Neuronal stem cell (in vitro differentiated cells): ENCODE measurements at regions not wholly inside any gene's neighbourhood (a gene's known extent, or its start where the extent isn't known, plus 50 kb on each side); places are given as distances from the start of the nearest gene placed in this dataset.

ENCODE experiments used
- DNase-seq: peaks from one replicate; pipeline ENCODE4 v3.0.0-alpha.2; 2013; ENCODE audit warnings: low spot score
- H2AFZ ChIP-seq: one replicate; pipeline ENCODE4 v1.6.1; 2013; ENCODE audit warnings: mild to moderate bottlenecking, low read length, inconsistent platforms
- H2AK5ac ChIP-seq: 2 replicates; pipeline ENCODE4 v1.6.1; 2013; ENCODE audit warnings: low read depth, mild to moderate bottlenecking, inconsistent platforms, low read length, moderate library complexity, mixed read lengths
- H2BK120ac ChIP-seq: 2 replicates; pipeline ENCODE4 v1.6.1; 2013; ENCODE audit warnings: low read depth, mild to moderate bottlenecking, inconsistent platforms, low read length, moderate library complexity, mixed read lengths
- H2BK12ac ChIP-seq: one replicate; pipeline ENCODE4 v1.6.1; 2013; ENCODE audit warnings: low read length, inconsistent platforms
- H2BK15ac ChIP-seq: 2 replicates; pipeline ENCODE4 v1.6.1; 2013; ENCODE audit warnings: mild to moderate bottlenecking, low read length, inconsistent platforms, mixed read lengths
- H2BK5ac ChIP-seq: one replicate; pipeline ENCODE4 v1.6.1; 2013; ENCODE audit warnings: inconsistent platforms, mild to moderate bottlenecking, low read length, moderate library complexity
- H3K14ac ChIP-seq: one replicate; pipeline ENCODE4 v1.6.1; 2013; ENCODE audit warnings: low read length, inconsistent platforms
- H3K18ac ChIP-seq: 2 replicates; pipeline ENCODE4 v1.6.1; 2013; ENCODE audit warnings: low read length, inconsistent platforms
- H3K23ac ChIP-seq: 2 replicates; pipeline ENCODE4 v1.6.1; 2013; ENCODE audit warnings: low read depth, mild to moderate bottlenecking, mixed read lengths, low read length, inconsistent platforms; ENCODE audit not compliant: poor library complexity
- H3K27ac ChIP-seq: replicated peaks from 3 replicates; pipeline ENCODE4 v1.5.1; 2013; ENCODE audit warnings: low read length, inconsistent platforms
- H3K27me3 ChIP-seq, 3 experiments: 2 replicates each; pipeline ENCODE4 v1.6.1; 2013; ENCODE audit warnings: low read length in 3 of 3, mild to moderate bottlenecking in 2 of 3, inconsistent platforms in 1 of 3, low read depth in 1 of 3, mixed read lengths in 1 of 3, moderate library complexity in 1 of 3; ENCODE audit not compliant: control insufficient read depth in 3 of 3, insufficient read depth in 3 of 3
- H3K36me3 ChIP-seq, 2 donors: replicated peaks in 1 of 2; 2 replicates each; pipeline ENCODE4 v1.6.1; 2013; ENCODE audit warnings: low read length in 2 of 2; ENCODE audit not compliant: control insufficient read depth in 2 of 2, insufficient read depth in 2 of 2
- H3K4ac ChIP-seq: 2 replicates; pipeline ENCODE4 v1.6.1; 2013; ENCODE audit warnings: inconsistent platforms, mild to moderate bottlenecking, low read length, moderate library complexity
- H3K4me1 ChIP-seq, 2 donors: 1 replicate in 1 of 2; 2 replicates in 1 of 2; pipeline ENCODE4 v1.6.1; 2013; ENCODE audit warnings: low read length in 2 of 2, low read depth in 1 of 2; ENCODE audit not compliant: control insufficient read depth in 2 of 2, insufficient read depth in 1 of 2
- H3K4me2 ChIP-seq: one replicate; pipeline ENCODE4 v1.6.1; 2013; ENCODE audit warnings: mild to moderate bottlenecking, low read length, inconsistent platforms; ENCODE audit not compliant: insufficient read depth, poor library complexity, severe bottlenecking
- H3K4me3 ChIP-seq, 2 donors: 2 replicates each; pipeline ENCODE4 v1.5.1; 2013; ENCODE audit warnings: low read length in 2 of 2, mild to moderate bottlenecking in 2 of 2, inconsistent platforms in 1 of 2, moderate library complexity in 1 of 2
- H3K79me1 ChIP-seq: one replicate; pipeline ENCODE4 v1.6.1; 2013; ENCODE audit warnings: low read depth, mild to moderate bottlenecking, inconsistent platforms, low read length, moderate library complexity
- H3K9ac ChIP-seq: one replicate; pipeline ENCODE4 v1.6.1; 2013; ENCODE audit warnings: mild to moderate bottlenecking, low read depth, low read length, inconsistent platforms; ENCODE audit not compliant: poor library complexity
- H3K9me3 ChIP-seq, 2 donors: replicated peaks in 1 of 2; 2 replicates each; pipeline versions ENCODE3 to v1.6.1; 2013; ENCODE audit warnings: low read length in 2 of 2, mild to moderate bottlenecking in 2 of 2, inconsistent platforms in 1 of 2, low read depth in 1 of 2, mixed read lengths in 1 of 2, moderate library complexity in 1 of 2; ENCODE audit not compliant: control insufficient read depth in 2 of 2, insufficient read depth in 1 of 2
- H4K8ac ChIP-seq: one replicate; pipeline ENCODE4 v1.6.1; 2013; ENCODE audit warnings: low read depth, mild to moderate bottlenecking, inconsistent platforms, low read length, moderate library complexity
- H4K91ac ChIP-seq: one replicate; pipeline ENCODE4 v1.6.1; 2013; ENCODE audit warnings: low read length, low read depth, mild to moderate bottlenecking, inconsistent platforms; ENCODE audit not compliant: poor library complexity
- WGBS, 2 donors: extraction: QIAGEN DNeasy Blood & Tissue Kit; methylation state at CpG; one replicate each; pipeline ENCODE4 v1.1.7; 2013; ENCODE audit warnings: missing lambda C conversion rate in 2 of 2, mixed read lengths in 1 of 2; ENCODE audit not compliant: insufficient read length in 2 of 2, insufficient replicate concordance in 1 of 2; ENCODE audit errors: extremely low coverage in 2 of 2; 5-methylcytosine and 5-hydroxymethylcytosine counted together

- no peak overlapping the region for H2BK15ac ChIP-seq
- no peak overlapping the region for H2BK12ac ChIP-seq
- no peak overlapping the region for H4K8ac ChIP-seq
- H3K4me1 ChIP-seq, result no peaks in the 10 kb centered on the region
- H3K4ac ChIP-seq, result no peak overlapping the region
- H3K79me1 ChIP-seq, result no peaks in the 10 kb centered on the region
- no peak overlapping the region for H3K18ac ChIP-seq
- H3K27ac ChIP-seq, result no peak overlapping the region
- no peaks in the 10 kb centered on the region for H3K36me3 ChIP-seq
- WGBS, 2 donors, result no CpG with 5 or more reads among the region's 3 CpGs
- no peaks in the 10 kb centered on the region for H3K9me3 ChIP-seq
- no peak overlapping the region for H3K4me3 ChIP-seq
- no peak overlapping the region for H2AFZ ChIP-seq
- no peak overlapping the region for H3K23ac ChIP-seq
- H3K9ac ChIP-seq, result no peak overlapping the region
- H3K27me3 ChIP-seq, result no peaks in the 10 kb centered on the region
- no peak overlapping the region for H3K4me2 ChIP-seq
- H3K14ac ChIP-seq, result no peak overlapping the region
- H4K91ac ChIP-seq, result no peak overlapping the region
- H2BK120ac ChIP-seq, result no peak overlapping the region
- no peak for DNase-seq
- H2AK5ac ChIP-seq, result no peak overlapping the region
- H2BK5ac ChIP-seq, result no peak overlapping the region
These were observed 687.2 kb upstream of the KLHL1 start for GRCh38 chr13:70795484-70795883.

- Histone ChIP-seq H3K23ac (no peak overlapping the region), H2AFZ (no peak overlapping the region), H3K27me3 (no peaks in the 10 kb centered on the region), H4K91ac (no peak overlapping the region), H3K27ac (no peak overlapping the region), H3K79me1 (no peaks in the 10 kb centered on the region), H2BK5ac (no peak overlapping the region), H2BK15ac (no peak overlapping the region), H3K9ac (no peak overlapping the region), H4K8ac (no peak overlapping the region), H3K4me3 (no peak overlapping the region), H3K18ac (no peak overlapping the region), H2BK12ac (no peak overlapping the region), H2BK120ac (no peak overlapping the region), H3K9me3 (no peaks in the 10 kb centered on the region), H3K4ac (no peak overlapping the region), H3K4me1 (no peaks in the 10 kb centered on the region), H3K4me2 (no peak overlapping the region), H3K36me3 (no peaks in the 10 kb centered on the region), H2AK5ac (no peak overlapping the region), H3K14ac (no peak overlapping the region)
- WGBS, 2 donors, result no CpG with 5 or more reads among the region's 2 CpGs
- no peak for DNase-seq
These were observed 683.9 kb upstream of the KLHL1 start for GRCh38 chr13:70792121-70792520.

- Histone ChIP-seq H3K4me1 (no peaks in the 10 kb centered on the region), H2BK12ac (no peak overlapping the region), H3K9me3 (no peaks in the 10 kb centered on the region), H3K18ac (no peak overlapping the region), H3K36me3 (no peaks in the 10 kb centered on the region), H4K8ac (no peak overlapping the region), H3K4me3 (no peak overlapping the region), H2AFZ (no peak overlapping the region), H3K27me3 (no peaks in the 10 kb centered on the region), H3K9ac (no peak overlapping the region), H2BK15ac (no peak overlapping the region), H4K91ac (no peak overlapping the region), H3K4me2 (no peak overlapping the region), H3K79me1 (no peaks in the 10 kb centered on the region), H3K27ac (no peak overlapping the region), H2AK5ac (no peak overlapping the region), H2BK120ac (no peak overlapping the region), H3K23ac (no peak overlapping the region), H3K14ac (no peak overlapping the region), H2BK5ac (no peak overlapping the region), H3K4ac (no peak overlapping the region)
- DNase-seq, result no peak
These were observed 681.5 kb upstream of the KLHL1 start for GRCh38 chr13:70789751-70790150.

- Histone ChIP-seq H3K4me1 (no peaks in the 10 kb centered on the region), H3K23ac (no peak overlapping the region), H3K4ac (no peak overlapping the region), H3K4me3 (no peak overlapping the region), H2AK5ac (no peak overlapping the region), H3K9ac (no peak overlapping the region), H3K14ac (no peak overlapping the region), H2BK120ac (no peak overlapping the region), H3K79me1 (no peaks in the 10 kb centered on the region), H4K8ac (no peak overlapping the region), H3K18ac (no peak overlapping the region), H3K27me3 (no peaks in the 10 kb centered on the region), H3K27ac (no peak overlapping the region), H4K91ac (no peak overlapping the region), H2BK15ac (no peak overlapping the region), H2BK12ac (no peak overlapping the region), H2AFZ (peak overlapping the region; percentile 41), H2BK5ac (no peak overlapping the region), H3K9me3 (no peaks in the 10 kb centered on the region), H3K36me3 (no peaks in the 10 kb centered on the region), H3K4me2 (no peak overlapping the region)
- no peak for DNase-seq
- WGBS, 2 donors, result no CpG with 5 or more reads among the region's 3 CpGs
These were observed 679.8 kb upstream of the KLHL1 start for GRCh38 chr13:70788074-70788473.
